Chondrocyte (in vitro differentiated cells): ENCODE measurements at regions not wholly inside any gene's neighbourhood (a gene's known extent, or its start where the extent isn't known, plus 50 kb on each side); places are given as distances from the start of the nearest gene placed in this dataset.

Experiments
- DNase-seq: peaks from one replicate; pipeline ENCODE4 v3.0.0; 2021; ENCODE audit warnings: mixed read lengths, low spot score
- H3K27ac Mint-ChIP-seq: one replicate; pipeline ENCODE4 v1.8.0; 2021; ENCODE audit warnings: mild to moderate bottlenecking, moderate library complexity, mixed read lengths; ENCODE audit not compliant: unreplicated experiment
- H3K27me3 Mint-ChIP-seq: 2 replicates; pipeline ENCODE4 v1.8.0; 2021; ENCODE audit warnings: low read depth, mixed read lengths
- H3K36me3 Mint-ChIP-seq: 2 replicates; pipeline ENCODE4 v1.8.0; 2021; ENCODE audit warnings: low read depth, mixed read lengths
- H3K4me1 Mint-ChIP-seq: 2 replicates; pipeline ENCODE4 v1.8.0; 2021; ENCODE audit warnings: low read depth, mild to moderate bottlenecking, mixed read lengths
- H3K4me3 Mint-ChIP-seq: one replicate; pipeline ENCODE4 v1.8.0; 2021; ENCODE audit warnings: mild to moderate bottlenecking, moderate library complexity, mixed read lengths; ENCODE audit not compliant: unreplicated experiment
- H3K9me3 Mint-ChIP-seq: 2 replicates; pipeline ENCODE4 v1.8.0; 2021; ENCODE audit warnings: low read depth, mixed read lengths
- TF ChIP-seq, protein P1 (sequence below): fragments of 200-600 bp; sonication (generic); IDR thresholded peaks from 2 replicates; pipeline ENCODE4 v1.5.0; 2021; ENCODE audit warnings: antibody characterized with exemption, mild to moderate bottlenecking, moderate library complexity

DNA sequence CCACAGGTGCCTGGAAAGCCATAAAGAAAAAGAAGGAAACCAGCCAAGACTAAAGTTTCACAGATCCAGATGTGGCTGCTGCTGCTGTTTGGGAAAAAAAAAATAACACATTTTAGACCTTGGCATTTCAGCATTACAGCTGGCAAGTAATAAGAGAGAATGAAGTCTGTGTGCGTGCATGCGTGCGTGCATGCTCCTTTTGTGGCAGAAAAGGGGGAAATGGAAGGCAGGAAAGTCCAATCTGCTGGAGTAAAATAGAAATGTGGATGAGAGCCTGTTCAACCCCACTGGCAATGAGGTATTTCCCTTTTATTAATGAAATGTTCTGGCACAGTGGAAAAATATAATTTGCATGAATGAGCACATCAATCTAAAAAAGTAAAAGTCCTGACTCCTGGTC lies 137.0 kb upstream of the SEMA3A start:
- TF ChIP-seq, protein P1, sequence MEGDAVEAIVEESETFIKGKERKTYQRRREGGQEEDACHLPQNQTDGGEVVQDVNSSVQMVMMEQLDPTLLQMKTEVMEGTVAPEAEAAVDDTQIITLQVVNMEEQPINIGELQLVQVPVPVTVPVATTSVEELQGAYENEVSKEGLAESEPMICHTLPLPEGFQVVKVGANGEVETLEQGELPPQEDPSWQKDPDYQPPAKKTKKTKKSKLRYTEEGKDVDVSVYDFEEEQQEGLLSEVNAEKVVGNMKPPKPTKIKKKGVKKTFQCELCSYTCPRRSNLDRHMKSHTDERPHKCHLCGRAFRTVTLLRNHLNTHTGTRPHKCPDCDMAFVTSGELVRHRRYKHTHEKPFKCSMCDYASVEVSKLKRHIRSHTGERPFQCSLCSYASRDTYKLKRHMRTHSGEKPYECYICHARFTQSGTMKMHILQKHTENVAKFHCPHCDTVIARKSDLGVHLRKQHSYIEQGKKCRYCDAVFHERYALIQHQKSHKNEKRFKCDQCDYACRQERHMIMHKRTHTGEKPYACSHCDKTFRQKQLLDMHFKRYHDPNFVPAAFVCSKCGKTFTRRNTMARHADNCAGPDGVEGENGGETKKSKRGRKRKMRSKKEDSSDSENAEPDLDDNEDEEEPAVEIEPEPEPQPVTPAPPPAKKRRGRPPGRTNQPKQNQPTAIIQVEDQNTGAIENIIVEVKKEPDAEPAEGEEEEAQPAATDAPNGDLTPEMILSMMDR, result no peak
- Mint-ChIP-seq H3K4me1 (peaks cover 8% of the 10 kb centered on the region), H3K27ac (peak overlapping the region; percentile 3), H3K4me3 (no peak overlapping the region), H3K27me3 (no peaks in the 10 kb centered on the region), H3K36me3 (no peaks in the 10 kb centered on the region), H3K9me3 (no peaks in the 10 kb centered on the region)
- DNase-seq, result no peak

DNA sequence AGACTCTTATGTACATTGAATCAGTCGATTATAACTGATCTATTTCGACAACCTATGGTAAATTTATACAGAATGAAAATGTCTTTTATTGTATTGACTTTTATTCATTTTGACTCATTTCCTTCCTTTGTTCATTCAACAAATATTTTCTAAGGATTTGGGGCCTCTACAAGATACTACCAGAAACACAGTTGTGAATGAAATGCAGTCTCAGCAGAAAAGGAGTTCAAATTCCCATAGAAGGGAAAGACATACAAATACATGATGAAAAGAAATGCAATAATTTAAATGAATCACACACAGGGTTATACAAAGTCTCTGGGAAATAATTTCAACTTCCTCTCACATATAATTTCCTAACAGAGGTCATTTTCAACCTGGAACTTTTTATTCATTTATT lies 134.0 kb upstream of the SEMA3A start:
- Mint-ChIP-seq H3K27me3 (no peaks in the 10 kb centered on the region), H3K27ac (no peak overlapping the region), H3K4me1 (no peaks in the 10 kb centered on the region), H3K4me3 (no peak overlapping the region), H3K36me3 (no peaks in the 10 kb centered on the region), H3K9me3 (no peaks in the 10 kb centered on the region)
- no peak for DNase-seq
- TF ChIP-seq, protein P1, result no peak

GRCh38 chr7:84324136-84324630 lies 129.6 kb upstream of the SEMA3A start:
- H3K4me1 Mint-ChIP-seq, result no peaks in the 10 kb centered on the region
- no peaks in the 10 kb centered on the region for H3K36me3 Mint-ChIP-seq
- no peaks in the 10 kb centered on the region for H3K27me3 Mint-ChIP-seq
- no peaks in the 10 kb centered on the region for H3K9me3 Mint-ChIP-seq
- H3K4me3 Mint-ChIP-seq, result no peak overlapping the region
- H3K27ac Mint-ChIP-seq, result no peak overlapping the region
- TF ChIP-seq, protein P1, result no peak
- no peak for DNase-seq

GRCh38 chr7:84317536-84317935 lies 122.9 kb upstream of the SEMA3A start:
- no peak overlapping the region for H3K27ac Mint-ChIP-seq
- H3K4me1 Mint-ChIP-seq, result no peaks in the 10 kb centered on the region
- no peak for DNase-seq
- no peaks in the 10 kb centered on the region for H3K9me3 Mint-ChIP-seq
- no peak overlapping the region for H3K4me3 Mint-ChIP-seq
- H3K36me3 Mint-ChIP-seq, result no peaks in the 10 kb centered on the region
- TF ChIP-seq, protein P1, result no peak
- no peaks in the 10 kb centered on the region for H3K27me3 Mint-ChIP-seq

DNA sequence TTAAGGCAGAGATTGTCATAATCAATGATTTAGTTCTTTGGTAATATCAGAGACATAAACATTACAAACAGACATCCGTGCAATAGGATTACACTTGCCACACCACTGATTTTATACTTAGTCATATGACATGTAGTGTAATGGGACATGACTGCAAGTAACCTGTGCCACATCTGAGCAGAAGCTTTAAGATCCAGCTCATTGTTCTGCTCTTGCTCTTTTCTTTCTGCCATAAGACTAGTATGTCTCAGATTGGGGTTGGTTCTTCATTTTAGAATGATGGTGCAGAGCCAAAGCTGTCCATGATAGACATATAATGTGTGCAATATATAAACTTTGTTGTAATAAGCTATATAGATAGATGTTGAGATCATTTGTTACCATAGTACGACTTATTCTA lies 119.7 kb upstream of the SEMA3A start:
- Mint-ChIP-seq H3K27me3 (no peaks in the 10 kb centered on the region), H3K4me1 (no peaks in the 10 kb centered on the region), H3K36me3 (no peaks in the 10 kb centered on the region), H3K9me3 (no peaks in the 10 kb centered on the region), H3K27ac (no peak overlapping the region), H3K4me3 (no peak overlapping the region)
- TF ChIP-seq, protein P1, result no peak
- DNase-seq, result no peak
